GF-D8 (cell line): ENCODE measurements at regions not wholly inside any gene's neighbourhood (a gene's known extent, or its start where the extent isn't known, plus 50 kb on each side); places are given as distances from the start of the nearest gene placed in this dataset.

Source experiments
- DNase-seq: peaks from one replicate; lab custom pipeline; 2025; lab: John Stamatoyannopoulos, UW

GRCh38 chr2:64221935-64222334 is 77.7 kb upstream of the PELI1 start:
- no peak for DNase-seq

GRCh38 chr2:64222351-64222750 is 78.1 kb upstream of the PELI1 start:
- DNase-seq = no peak

- DNase-seq = no peak
These were observed 78.8 kb upstream of the PELI1 start for GRCh38 chr2:64223055-64223454.

- DNase-seq = no peak
These were observed 81.3 kb upstream of the PELI1 start for GRCh38 chr2:64225491-64225890.

- DNase-seq = no peak
These were observed 82.4 kb upstream of the PELI1 start for GRCh38 chr2:64226611-64227010.

GRCh38 chr2:64227603-64228125 is 83.4 kb upstream of the PELI1 start:
- DNase-seq = no peak

- peak; percentile 11 for DNase-seq
These were observed 84.0 kb upstream of the PELI1 start for GRCh38 chr2:64228126-64228678.

- no peak for DNase-seq
These were observed 84.7 kb upstream of the PELI1 start for GRCh38 chr2:64228918-64229317.

GRCh38 chr2:64230540-64230939 is 86.3 kb upstream of the PELI1 start:
- no peak for DNase-seq

- no peak for DNase-seq
These were observed 88.0 kb upstream of the PELI1 start for GRCh38 chr2:64232266-64232665.

GRCh38 chr2:64233376-64233922 is 89.2 kb upstream of the PELI1 start:
- no peak for DNase-seq

GRCh38 chr2:64234150-64234549 is 89.9 kb upstream of the PELI1 start:
- no peak for DNase-seq

- no peak for DNase-seq
These were observed 90.6 kb upstream of the PELI1 start for GRCh38 chr2:64234785-64235184.

- DNase-seq = no peak
These were observed 93.0 kb upstream of the PELI1 start for GRCh38 chr2:64237266-64237665.

GRCh38 chr2:64238799-64239198 is 94.6 kb upstream of the PELI1 start:
- DNase-seq = no peak

- DNase-seq = no peak
These were observed 99.1 kb upstream of the PELI1 start for GRCh38 chr2:64243081-64244036.

GRCh38 chr2:64244037-64244416 is 99.8 kb upstream of the PELI1 start:
- DNase-seq = no peak

GRCh38 chr2:64245631-64246030 is 101.4 kb upstream of the PELI1 start:
- DNase-seq = no peak

GRCh38 chr2:64246962-64247361 is 102.7 kb upstream of the PELI1 start:
- no peak for DNase-seq

- DNase-seq = no peak
These were observed 105.2 kb upstream of the PELI1 start for GRCh38 chr2:64249426-64249825.

GRCh38 chr2:64250063-64250462 is 105.8 kb upstream of the PELI1 start:
- DNase-seq = no peak

GRCh38 chr2:64250751-64251423 is 106.7 kb upstream of the PELI1 start:
- no peak for DNase-seq
